ENCODE measurements at regions not wholly inside any gene's neighbourhood (a gene's known extent, or its start where the extent isn't known, plus 50 kb on each side); places are given as distances from the start of the nearest gene placed in this dataset.
A peak's percentile ranks its signal among the peaks of the same experiment; 100 is the strongest.

DNA sequence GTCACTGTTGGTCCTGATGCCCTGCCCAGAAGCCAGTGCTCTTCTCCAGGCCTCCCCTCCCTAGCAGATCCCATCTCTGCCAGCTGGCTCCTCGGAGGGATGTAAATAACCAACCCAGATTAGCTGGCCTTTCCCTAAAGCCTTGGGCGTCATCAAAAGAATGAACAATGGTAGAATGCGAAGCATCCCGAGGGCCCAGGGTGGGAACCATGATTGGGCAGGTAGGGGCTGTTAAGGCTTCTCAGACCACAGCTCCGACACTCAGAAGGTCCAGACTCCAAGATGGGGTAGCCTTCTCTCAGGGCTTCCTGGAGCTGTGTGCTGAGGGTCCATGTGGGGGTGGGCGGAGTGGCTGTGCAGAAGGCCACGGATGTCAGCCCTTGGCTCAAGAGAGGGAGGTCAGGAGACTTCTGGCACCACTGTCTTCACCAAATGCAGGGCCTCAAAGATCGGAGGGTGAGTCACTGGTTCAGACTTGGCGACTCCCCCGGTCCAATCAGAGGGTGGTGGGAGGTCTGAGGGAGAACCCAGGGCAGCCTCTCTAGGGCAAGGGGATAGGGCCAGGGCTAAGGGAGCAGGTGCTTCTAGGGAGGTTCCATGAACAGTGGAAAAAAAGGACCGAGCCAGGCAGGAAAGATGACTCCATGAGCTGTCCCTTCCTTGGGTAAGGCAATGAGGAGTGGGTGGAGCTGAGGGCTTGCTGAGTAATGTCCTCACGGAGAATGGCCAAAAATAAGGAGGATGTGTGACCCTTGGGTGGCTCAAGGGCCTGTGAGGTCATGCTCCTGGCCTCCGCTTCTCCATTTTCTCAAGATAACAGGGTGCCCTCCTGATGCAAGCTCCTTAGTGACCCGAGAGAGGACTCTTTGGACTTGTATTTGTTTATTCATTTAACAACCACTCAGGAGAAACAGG is 58.4 kb upstream of the EPS8L3 start:
- Mint-ChIP-seq H3K4me3 (no peak overlapping the region), H3K27ac (no peak overlapping the region), H3K9me3 (no peaks in the 10 kb centered on the region), H3K36me3 (no peaks in the 10 kb centered on the region), H3K27me3 (peaks cover 4% of the 10 kb centered on the region), H3K4me1 (peaks cover 7% of the 10 kb centered on the region)
- no peak for DNase-seq (ENCODE audit: low spot score in 2 of 2)
- ATAC-seq (ENCODE audit: low read depth) = no peak

GRCh38 chr1:109821221-109821669 is 57.5 kb upstream of the EPS8L3 start:
- H3K27me3 Mint-ChIP-seq = peaks cover 4% of the 10 kb centered on the region
- H3K4me3 Mint-ChIP-seq = no peak overlapping the region
- no peak overlapping the region for H3K27ac Mint-ChIP-seq
- DNase-seq (ENCODE audit: low spot score in 2 of 2) (no peak), ATAC-seq (ENCODE audit: low read depth) (no peak)
- H3K9me3 Mint-ChIP-seq = no peaks in the 10 kb centered on the region
- no peaks in the 10 kb centered on the region for H3K36me3 Mint-ChIP-seq
- peaks cover 12% of the 10 kb centered on the region for H3K4me1 Mint-ChIP-seq

- H3K9me3 Mint-ChIP-seq = no peaks in the 10 kb centered on the region
- DNase-seq (ENCODE audit: low spot score in 2 of 2) (no peak), ATAC-seq (ENCODE audit: low read depth) (no peak)
- peaks cover 4% of the 10 kb centered on the region for H3K27me3 Mint-ChIP-seq
- peaks cover 12% of the 10 kb centered on the region for H3K4me1 Mint-ChIP-seq
- H3K36me3 Mint-ChIP-seq = peaks cover 1% of the 10 kb centered on the region
- H3K4me3 Mint-ChIP-seq = no peak overlapping the region
- no peak overlapping the region for H3K27ac Mint-ChIP-seq
Observed at GRCh38 chr1:109819906-109820305, 56.2 kb upstream of the EPS8L3 start.

DNA sequence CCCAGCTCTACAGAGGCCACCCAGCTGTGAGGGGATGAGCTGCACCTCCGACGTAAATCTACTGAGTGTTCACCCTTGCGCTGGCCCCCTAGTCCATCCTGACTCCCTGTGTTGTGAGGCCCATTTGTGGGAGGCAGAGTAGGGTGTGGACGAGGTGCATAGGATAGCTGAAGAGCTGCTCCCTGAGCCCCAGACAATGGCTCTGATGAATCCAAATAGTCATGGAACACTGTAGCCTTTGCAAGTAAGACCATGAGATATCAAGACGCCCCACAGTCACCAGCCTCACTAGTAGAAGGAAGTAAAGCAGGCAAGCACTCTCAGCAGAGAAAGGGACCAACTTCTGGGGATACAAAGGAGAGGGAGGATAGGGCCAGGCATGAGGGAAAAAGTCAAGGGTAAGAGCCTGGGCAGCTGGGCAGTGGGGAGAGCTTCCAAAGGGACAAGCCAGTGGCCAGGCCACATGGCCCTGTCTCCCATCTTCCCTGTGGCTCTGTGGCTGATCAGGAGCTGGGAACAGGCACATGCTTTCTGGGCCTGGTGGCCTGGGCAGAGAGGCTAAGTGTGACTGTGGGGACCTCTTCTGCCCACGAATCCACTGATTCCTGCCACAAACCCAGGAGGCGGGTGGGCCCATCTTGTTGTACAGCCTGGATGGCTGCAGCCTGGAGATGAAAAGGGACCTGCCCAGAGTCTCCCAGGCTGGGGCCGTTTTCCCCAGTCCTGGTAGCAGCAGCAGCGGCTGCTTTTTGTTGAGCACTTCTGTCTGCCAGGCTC is 55.5 kb upstream of the EPS8L3 start:
- DNase-seq (ENCODE audit: low spot score in 2 of 2) (no peak), ATAC-seq (ENCODE audit: low read depth) (no peak)
- H3K36me3 Mint-ChIP-seq = peaks cover 1% of the 10 kb centered on the region
- peaks cover 1% of the 10 kb centered on the region for H3K27me3 Mint-ChIP-seq
- H3K27ac Mint-ChIP-seq = no peak overlapping the region
- peaks cover 9% of the 10 kb centered on the region for H3K4me1 Mint-ChIP-seq
- no peaks in the 10 kb centered on the region for H3K9me3 Mint-ChIP-seq
- H3K4me3 Mint-ChIP-seq = no peak overlapping the region

- DNase-seq (ENCODE audit: low spot score in 2 of 2) (no peak), ATAC-seq (ENCODE audit: low read depth) (no peak)
- Mint-ChIP-seq H3K27ac (no peak overlapping the region), H3K4me1 (peaks cover 9% of the 10 kb centered on the region), H3K27me3 (peaks cover 1% of the 10 kb centered on the region), H3K4me3 (no peak overlapping the region), H3K9me3 (no peaks in the 10 kb centered on the region), H3K36me3 (peaks cover 1% of the 10 kb centered on the region)
Observed at GRCh38 chr1:109818271-109818987, 54.7 kb upstream of the EPS8L3 start.

GRCh38 chr1:109817881-109818270 is 54.2 kb upstream of the EPS8L3 start:
- H3K27me3 Mint-ChIP-seq = peaks cover 1% of the 10 kb centered on the region
- H3K9me3 Mint-ChIP-seq = no peaks in the 10 kb centered on the region
- no peak for DNase-seq (ENCODE audit: low spot score in 2 of 2)
- H3K36me3 Mint-ChIP-seq = peaks cover 1% of the 10 kb centered on the region
- peaks cover 12% of the 10 kb centered on the region for H3K4me1 Mint-ChIP-seq
- ATAC-seq (ENCODE audit: low read depth) = no peak
- no peak overlapping the region for H3K27ac Mint-ChIP-seq
- no peak overlapping the region for H3K4me3 Mint-ChIP-seq

DNA sequence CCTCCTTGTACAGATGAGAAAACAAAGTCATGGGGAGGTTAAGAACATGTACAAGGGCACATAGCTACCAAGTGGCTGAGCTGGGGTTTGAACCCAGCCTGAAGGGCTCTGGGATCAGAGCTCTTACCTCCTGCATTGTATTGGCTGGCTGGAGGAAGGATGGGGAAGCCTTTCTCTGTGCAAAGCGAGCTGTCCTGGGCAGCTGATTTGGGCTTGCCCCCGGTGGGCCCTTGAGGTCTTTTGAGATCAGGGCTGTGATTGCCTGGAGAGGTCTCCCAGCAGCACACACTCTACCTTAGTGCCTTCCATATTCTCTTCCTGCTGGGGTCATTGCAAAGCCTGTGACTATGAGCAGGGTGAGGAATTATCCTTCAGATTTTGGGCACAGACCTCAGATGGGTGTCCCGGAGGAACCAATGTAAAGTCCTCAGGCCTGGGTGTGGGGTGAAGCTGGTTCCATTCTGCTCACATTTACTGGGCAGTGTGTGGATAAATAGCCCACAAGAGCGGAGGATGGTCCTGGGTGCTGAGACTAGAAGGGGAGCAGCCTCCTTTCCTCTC is 53.3 kb upstream of the EPS8L3 start:
- DNase-seq (ENCODE audit: low spot score in 2 of 2) (no peak), ATAC-seq (ENCODE audit: low read depth) (no peak)
- no peaks in the 10 kb centered on the region for H3K9me3 Mint-ChIP-seq
- peaks cover 1% of the 10 kb centered on the region for H3K27me3 Mint-ChIP-seq
- peak overlapping the region; percentile 35 for H3K27ac Mint-ChIP-seq
- H3K4me1 Mint-ChIP-seq = peaks cover 12% of the 10 kb centered on the region
- H3K36me3 Mint-ChIP-seq = peaks cover 1% of the 10 kb centered on the region
- no peak overlapping the region for H3K4me3 Mint-ChIP-seq

- H3K27ac Mint-ChIP-seq = peak overlapping the region; percentile 35
- peaks cover 1% of the 10 kb centered on the region for H3K36me3 Mint-ChIP-seq
- DNase-seq (ENCODE audit: low spot score in 2 of 2) = no peak
- no peaks in the 10 kb centered on the region for H3K9me3 Mint-ChIP-seq
- peak; percentile 94 for ATAC-seq (ENCODE audit: low read depth)
- H3K27me3 Mint-ChIP-seq = peaks cover 2% of the 10 kb centered on the region
- no peak overlapping the region for H3K4me3 Mint-ChIP-seq
- peaks cover 12% of the 10 kb centered on the region for H3K4me1 Mint-ChIP-seq
Observed at GRCh38 chr1:109816175-109816811, 52.6 kb upstream of the EPS8L3 start.

- DNase-seq (ENCODE audit: low spot score in 2 of 2) (no peak), ATAC-seq (ENCODE audit: low read depth) (no peak)
- no peak overlapping the region for H3K27ac Mint-ChIP-seq
- H3K36me3 Mint-ChIP-seq = peaks cover 1% of the 10 kb centered on the region
- H3K4me1 Mint-ChIP-seq = peaks cover 12% of the 10 kb centered on the region
- H3K27me3 Mint-ChIP-seq = peaks cover 2% of the 10 kb centered on the region
- H3K9me3 Mint-ChIP-seq = no peaks in the 10 kb centered on the region
- no peak overlapping the region for H3K4me3 Mint-ChIP-seq
Observed at GRCh38 chr1:109815809-109816174, 52.1 kb upstream of the EPS8L3 start.

DNA sequence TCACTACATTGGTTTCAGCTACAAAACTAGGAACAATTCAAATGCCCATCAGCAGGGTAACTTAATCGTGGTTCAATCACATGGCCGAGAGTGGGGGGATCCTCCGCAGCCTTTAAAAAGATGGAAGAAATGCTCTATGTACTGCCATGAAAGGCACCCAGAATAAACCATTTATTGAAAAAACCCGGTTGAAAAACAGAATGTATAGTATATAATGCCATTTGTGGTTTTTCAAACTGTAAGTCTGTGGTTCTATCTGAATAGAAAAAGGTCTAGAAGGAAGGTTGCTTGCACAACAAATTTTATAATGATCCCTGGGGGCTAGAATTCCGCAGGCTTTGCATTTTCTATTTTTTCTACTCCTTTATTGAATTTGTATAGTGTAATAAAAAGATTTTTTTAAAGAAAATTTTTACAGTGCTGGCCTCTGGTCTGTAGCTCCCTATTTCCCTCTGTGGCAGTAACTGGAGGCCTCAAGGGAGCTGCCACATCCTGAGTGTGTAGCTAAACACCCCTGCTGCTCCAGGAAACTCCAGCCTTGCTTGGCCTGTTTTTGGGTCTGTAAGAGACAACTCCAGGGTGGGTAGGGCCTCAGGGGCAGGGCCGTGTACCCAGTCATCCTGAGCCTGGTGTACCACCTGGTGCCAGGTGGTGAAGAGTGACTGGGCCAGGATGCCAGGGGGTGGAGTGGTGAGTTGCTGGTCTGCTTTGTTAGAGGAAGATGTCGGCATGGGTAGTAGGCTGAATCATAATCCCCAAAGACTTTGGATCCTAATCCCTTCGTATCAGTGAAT is 51.5 kb upstream of the EPS8L3 start:
- DNase-seq (ENCODE audit: low spot score in 2 of 2) (no peak), ATAC-seq (ENCODE audit: low read depth) (no peak)
- Mint-ChIP-seq H3K36me3 (peaks cover 1% of the 10 kb centered on the region), H3K27ac (no peak overlapping the region), H3K4me3 (no peak overlapping the region), H3K27me3 (peaks cover 3% of the 10 kb centered on the region), H3K9me3 (no peaks in the 10 kb centered on the region), H3K4me1 (peaks cover 12% of the 10 kb centered on the region)

DNA sequence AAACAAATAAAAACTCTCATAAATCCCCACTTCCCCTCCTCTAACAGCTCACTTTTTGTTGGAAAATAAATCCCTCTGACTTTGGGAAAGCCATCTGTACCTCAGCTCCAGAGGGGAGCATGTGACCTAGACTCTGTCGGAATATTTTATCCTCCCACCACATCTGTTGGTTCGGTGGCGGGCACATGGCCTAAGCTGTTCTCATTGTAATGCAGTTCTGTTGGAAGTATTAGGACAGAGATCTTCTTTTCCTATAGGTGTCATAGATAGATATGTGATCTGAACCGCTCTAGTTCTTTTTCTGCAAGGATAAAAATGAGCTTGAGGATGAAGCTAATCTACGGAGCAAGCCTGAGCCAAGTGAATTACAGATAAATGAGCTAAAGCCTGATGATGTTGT is 50.5 kb upstream of the EPS8L3 start:
- Mint-ChIP-seq H3K4me3 (no peak overlapping the region), H3K36me3 (peaks cover 1% of the 10 kb centered on the region), H3K27me3 (peaks cover 3% of the 10 kb centered on the region), H3K4me1 (peaks cover 12% of the 10 kb centered on the region), H3K9me3 (no peaks in the 10 kb centered on the region), H3K27ac (no peak overlapping the region)
- no peak for ATAC-seq (ENCODE audit: low read depth)
- no peak for DNase-seq (ENCODE audit: low spot score in 2 of 2)
